Activated CD4-positive, CD25-positive, alpha-beta regulatory T cell (primary cell): ENCODE measurements at regions not wholly inside any gene's neighbourhood (a gene's known extent, or its start where the extent isn't known, plus 50 kb on each side); places are given as distances from the start of the nearest gene placed in this dataset.

Experiments
- DNase-seq, 4 experiments: peaks; one replicate each; lab custom pipeline; 2025; lab: John Stamatoyannopoulos, UW

DNA sequence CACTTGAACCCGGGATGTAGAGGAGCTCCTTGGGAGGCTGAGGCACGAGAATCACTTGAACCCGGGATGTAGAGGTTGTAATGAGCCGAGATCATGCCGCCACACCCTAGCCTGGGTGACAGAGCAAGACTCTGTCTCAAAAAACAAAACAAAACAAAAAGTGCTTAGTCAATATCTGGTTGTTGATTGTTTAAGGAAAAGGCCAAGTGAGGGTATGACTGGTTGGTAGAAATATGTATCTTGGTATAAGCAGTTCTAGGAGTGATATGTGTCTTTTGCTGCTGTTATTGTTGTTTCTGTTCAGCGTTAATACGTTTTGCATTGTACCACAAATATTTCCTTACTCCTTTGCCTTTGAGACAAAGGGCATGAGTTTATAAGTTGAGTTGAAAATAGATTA lies 210.7 kb upstream of the DMRT1 start:
- DNase-seq: no peak

GRCh38 chr9:631596-631995 lies 209.9 kb upstream of the DMRT1 start:
- no peak for DNase-seq

DNA sequence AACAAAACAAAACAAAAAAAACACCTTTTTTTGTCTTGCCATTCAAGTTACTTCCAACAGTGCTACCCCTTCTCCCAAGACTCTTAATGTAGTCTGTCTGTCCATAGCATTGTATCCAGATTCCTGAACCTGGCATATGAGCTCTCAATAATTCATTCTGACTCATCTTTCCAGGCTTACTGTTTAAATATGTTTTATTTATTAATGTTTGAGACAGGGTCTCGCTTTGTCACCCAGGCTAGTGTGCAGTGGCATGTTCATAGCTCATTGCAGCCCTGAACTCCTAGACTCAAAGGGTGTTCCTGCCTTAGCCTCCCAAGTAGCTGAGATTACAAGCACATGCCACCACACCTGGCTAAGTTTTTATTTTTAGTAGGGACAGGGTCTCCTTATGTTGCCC lies 208.0 kb upstream of the DMRT1 start:
- DNase-seq: no peak

GRCh38 chr9:636931-637591 lies 204.4 kb upstream of the DMRT1 start:
- no peak for DNase-seq

DNA sequence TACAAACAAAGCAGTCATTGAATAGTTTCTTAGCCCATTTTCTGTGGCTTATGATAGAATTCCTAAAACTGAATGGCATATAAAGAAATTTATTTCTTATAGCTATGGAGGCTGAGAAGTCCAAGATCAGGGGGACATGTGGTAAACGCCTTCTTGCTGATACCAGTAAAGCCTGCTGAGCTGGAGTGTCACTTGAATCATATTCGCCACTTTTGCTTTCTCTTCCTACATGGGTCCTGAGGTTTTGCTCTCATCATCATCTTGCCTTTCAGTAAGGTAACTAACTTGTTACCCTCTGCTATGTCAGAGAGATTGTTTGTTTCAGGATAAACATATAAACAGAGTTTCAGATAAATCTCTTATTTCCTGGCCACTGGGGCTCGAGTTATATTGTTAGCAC lies 203.3 kb upstream of the DMRT1 start:
- no peak for DNase-seq

GRCh38 chr9:642014-642413 lies 199.5 kb upstream of the DMRT1 start:
- no peak for DNase-seq

DNA sequence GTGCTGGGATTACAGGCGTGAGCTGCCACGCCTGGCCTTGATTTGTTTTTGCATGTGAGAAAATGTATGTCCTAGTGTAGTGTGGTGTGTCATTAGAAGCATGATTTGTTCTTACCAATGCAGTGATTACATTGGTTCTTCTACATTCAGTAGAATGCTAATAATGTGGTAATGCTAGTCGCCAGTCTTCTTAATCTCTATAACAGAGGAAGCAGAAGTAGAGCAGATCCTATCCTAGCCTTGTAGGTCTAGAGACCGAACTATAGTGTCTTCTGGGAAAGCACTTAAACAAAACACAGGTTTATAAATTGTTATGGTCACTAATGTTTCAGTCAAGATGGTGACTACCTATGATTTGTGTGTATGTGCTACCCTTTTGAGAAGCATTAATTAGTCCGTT lies 197.5 kb upstream of the DMRT1 start:
- no peak for DNase-seq

DNA sequence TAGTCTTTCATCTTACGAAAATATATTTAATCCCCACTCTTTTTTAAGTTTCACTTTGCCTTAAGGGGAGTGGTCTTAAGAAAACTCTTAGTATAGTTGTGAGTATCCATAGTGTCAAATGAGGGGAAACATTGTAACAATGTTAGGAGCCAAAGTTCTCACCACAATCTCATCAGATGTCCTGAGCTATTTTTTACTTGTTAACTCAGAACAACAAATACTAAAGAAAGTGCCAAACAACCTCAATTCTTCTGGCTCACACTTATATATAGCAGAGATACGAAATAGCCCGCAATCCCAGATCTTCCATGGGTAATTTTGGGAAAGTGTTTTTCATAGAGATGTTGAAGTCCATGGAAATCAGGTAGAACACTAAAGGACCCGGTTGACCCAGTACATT lies 194.0 kb upstream of the DMRT1 start:
- DNase-seq: no peak

- DNase-seq: no peak
Observed at GRCh38 chr9:649128-650074, 192.1 kb upstream of the DMRT1 start.

- no peak for DNase-seq
Observed at GRCh38 chr9:650362-650761, 191.1 kb upstream of the DMRT1 start.

GRCh38 chr9:651371-651770 lies 190.1 kb upstream of the DMRT1 start:
- DNase-seq: no peak

DNA sequence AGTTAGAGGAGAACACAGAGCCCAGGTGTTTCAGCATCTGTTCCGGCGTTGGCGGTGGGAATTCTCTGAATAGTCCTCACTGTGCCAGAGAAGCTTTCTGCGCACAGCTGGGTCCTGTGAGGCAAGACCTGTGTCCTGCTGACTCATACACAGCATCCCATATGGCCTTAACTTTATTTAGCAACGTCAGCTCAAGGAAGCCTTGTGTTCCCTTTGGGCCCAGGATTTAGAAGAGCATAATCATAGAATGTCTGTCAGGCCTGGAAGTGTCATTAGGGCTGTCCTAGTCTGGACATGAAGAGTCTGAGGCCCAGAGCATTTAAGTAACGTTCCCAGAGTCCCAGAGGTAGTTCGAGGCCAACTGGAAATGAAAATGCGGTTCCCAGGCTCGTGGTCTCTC lies 188.6 kb upstream of the DMRT1 start:
- no peak for DNase-seq

DNA sequence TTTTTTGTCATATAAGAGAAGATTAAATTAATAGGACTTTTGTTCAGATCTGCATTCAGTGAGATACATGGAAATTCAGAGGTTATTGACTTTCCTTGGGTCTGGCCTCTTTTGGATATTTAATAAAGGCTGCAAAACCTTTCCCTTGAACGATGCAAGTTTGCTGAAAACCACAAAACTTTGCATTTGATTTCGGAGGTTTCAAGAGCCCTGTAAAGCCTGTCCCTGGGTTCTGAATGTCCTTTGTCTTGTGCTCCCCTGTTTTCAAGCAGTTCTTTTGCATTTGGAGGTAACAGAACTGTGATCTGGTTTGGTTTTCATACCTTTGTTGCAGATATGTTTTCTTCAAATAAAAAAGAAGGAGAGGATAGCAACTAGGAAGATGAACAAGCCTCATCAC lies 188.1 kb upstream of the DMRT1 start:
- no peak for DNase-seq

- no peak for DNase-seq
Observed at GRCh38 chr9:653856-654387, 187.6 kb upstream of the DMRT1 start.

GRCh38 chr9:655875-656274 lies 185.6 kb upstream of the DMRT1 start:
- no peak for DNase-seq

GRCh38 chr9:656926-657568 lies 184.4 kb upstream of the DMRT1 start:
- no peak for DNase-seq

DNA sequence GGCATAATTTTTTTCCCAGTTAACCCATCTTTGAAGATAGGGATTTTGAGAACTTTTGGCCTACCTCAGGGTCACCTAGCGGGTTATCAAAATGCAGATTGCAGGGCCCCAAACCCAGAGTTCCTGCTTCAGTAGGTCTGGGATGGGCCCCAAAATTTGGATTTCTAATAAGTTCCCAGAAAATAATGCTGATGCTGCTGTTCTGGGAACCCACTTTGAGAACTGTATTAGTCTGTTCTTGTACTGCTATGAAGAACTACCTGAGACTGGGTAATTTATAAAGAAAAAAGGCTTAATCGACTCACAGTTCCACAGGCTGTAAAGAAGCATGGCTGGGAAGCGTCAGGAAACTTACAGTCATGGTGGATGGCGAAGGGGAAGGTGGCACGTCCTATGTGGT lies 182.2 kb upstream of the DMRT1 start:
- no peak for DNase-seq

DNA sequence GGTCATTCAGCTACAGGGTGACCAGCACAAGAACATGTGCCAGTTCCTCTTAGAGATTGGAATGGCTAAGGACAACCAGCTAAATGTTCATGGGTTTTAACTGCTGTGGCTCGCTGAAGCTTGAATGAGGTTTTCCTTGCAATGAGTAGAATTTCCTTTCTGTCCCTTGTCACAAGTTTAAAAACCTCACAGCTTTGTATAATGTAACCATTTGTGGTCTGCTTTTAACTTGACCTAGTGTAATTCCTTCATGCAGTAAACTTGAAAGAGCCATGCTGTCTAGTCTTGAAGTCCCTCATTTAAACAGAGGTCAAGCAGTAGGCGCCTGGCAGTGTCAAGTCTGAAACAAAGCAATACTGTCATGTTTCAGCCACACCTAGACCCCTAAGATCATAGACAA lies 181.3 kb upstream of the DMRT1 start:
- DNase-seq: no peak

GRCh38 chr9:663541-663940 lies 178.0 kb upstream of the DMRT1 start:
- DNase-seq: no peak

DNA sequence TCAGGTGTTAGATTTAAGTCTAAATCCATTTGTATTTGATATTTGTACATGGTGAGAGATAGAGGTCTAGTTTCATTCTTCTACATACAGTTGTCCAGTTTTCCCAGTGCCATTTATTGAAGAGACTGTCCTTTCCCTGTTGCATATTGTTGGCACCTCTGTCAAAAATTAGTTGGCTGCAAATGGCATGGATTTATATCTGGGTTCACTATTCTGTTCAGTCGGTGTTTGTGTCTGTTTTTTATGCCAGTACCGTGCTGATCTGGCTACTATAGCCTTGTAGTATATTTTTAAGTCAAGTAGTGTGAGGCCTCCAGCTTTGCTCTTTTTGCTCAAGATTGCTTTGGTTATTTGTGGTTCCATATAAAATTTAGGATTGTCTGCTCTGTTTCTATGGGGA lies 176.2 kb upstream of the DMRT1 start:
- no peak for DNase-seq

DNA sequence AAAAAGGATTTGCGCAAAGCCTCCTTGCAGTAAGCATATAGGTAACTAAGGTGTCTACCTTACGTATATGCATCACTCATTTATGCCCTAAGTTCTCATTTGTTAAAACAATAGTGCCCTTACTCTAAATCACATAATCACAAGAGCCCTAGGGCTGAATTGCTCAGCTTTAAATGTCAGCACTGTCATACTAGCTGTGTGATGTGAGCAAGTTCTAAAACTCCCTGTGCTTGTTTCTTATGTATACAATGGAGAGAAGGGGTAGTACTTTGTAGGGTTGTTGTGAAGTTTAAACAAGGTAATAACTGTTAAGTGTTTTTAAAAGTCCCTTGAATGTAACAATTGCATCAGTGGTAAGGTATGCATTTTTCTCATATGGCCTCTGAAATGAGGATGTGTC lies 169.5 kb upstream of the DMRT1 start:
- no peak for DNase-seq

DNA sequence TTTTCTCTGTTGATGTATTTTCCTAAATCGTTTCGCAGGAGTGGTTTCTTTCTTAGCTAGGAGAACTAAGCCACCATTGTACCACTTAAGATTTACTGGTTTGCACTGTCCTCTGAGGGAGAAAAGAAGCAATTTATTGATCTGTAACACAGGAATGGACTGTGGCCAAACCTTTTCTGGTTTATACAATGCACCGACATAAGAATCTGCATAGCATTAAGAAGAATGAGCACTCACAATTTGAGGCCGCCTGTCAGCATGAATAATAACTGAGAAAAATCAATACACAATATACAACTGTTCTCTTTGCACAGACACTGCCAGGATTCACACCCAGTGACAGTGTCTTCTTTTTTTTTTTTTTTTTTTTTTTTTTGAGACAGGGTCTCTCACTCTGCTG lies 168.6 kb upstream of the DMRT1 start:
- DNase-seq: no peak
